Vagina (tissue), 2 donors: ENCODE measurements at regions not wholly inside any gene's neighbourhood (a gene's known extent, or its start where the extent isn't known, plus 50 kb on each side); places are given as distances from the start of the nearest gene placed in this dataset.

ENCODE experiments used
- CTCF ChIP-seq, 3 experiments: fragments of 450-650 bp in 2 of 3; fragments of 200-600 bp in 1 of 3; sonication (generic) in 1 of 3; IDR thresholded peaks; one replicate each; pipeline ENCODE4 v1.5.1; 2017 to 2019; ENCODE audit warnings: antibody characterized with exemption in 3 of 3, mild to moderate bottlenecking in 2 of 3, moderate library complexity in 2 of 3
- POLR2A ChIP-seq, 2 donors: fragments of 450-650 bp; IDR thresholded peaks; one replicate each; pipeline ENCODE4 v1.6.1; 2017; ENCODE audit warnings: antibody characterized with exemption in 2 of 2, mild to moderate bottlenecking in 2 of 2, moderate library complexity in 2 of 2

- TF ChIP-seq POLR2A (IDR thresholded peaks at IDR 0.05) (no peak), CTCF (IDR thresholded peaks at IDR 0.05) (no peak)
Observed at GRCh38 chr1:195686764-195687163, 921.5 kb downstream of the KCNT2 start.
